HG02678 (cell line): ENCODE measurements at regions not wholly inside any gene's neighbourhood (a gene's known extent, or its start where the extent isn't known, plus 50 kb on each side); places are given as distances from the start of the nearest gene placed in this dataset.
A peak's percentile ranks its signal among the peaks of the same experiment; 100 is the strongest.

Experiments used
- ATAC-seq: cut with Tn5 transposase; IDR thresholded peaks from one replicate; pipeline ENCODE4 v1.9.1; 2021; ENCODE audit warnings: mild to moderate bottlenecking, moderate library complexity; ENCODE audit not compliant: unreplicated experiment

- no peak for ATAC-seq
Observed at GRCh38 chr6:129967427-129967826, 51.0 kb upstream of the L3MBTL3 start.

DNA sequence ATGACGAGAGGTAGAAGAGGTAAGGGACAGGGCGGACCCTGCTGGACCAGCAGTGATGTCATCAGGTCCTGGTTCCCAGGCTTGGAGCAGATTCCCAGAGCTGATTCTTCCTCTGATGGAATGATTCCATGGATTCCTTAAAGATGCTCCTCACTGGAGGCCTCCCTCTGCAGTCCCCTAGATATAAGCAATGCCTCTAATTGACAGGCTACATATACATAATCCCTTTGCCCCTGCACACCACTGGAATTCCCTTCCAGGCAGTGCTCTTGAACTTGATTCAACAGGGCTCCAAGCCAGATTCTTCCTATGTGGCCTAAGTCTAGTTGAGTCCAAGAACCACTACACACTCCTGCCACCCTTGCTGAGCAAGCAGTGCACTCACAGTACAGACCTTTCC lies 52.3 kb upstream of the L3MBTL3 start:
- ATAC-seq, result no peak

DNA sequence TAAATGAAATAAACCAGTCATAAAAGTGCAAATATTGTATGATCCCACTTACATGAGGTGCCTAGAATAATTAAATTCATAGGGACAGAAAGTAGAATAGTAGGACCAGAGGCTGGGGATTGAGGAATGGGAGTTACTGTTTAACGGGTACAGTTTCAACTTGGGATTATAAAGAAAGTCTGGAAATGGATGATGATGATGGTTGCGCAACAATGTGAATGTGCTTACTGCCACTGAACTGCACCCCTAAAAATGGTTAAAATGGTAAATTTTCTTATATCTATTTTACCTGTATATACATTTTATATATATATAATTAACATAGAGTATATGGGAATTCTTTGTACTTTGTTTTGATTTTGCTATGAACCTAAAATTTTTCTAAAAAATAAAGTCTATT lies 53.3 kb upstream of the L3MBTL3 start:
- no peak for ATAC-seq

- no peak for ATAC-seq
Observed at GRCh38 chr6:129959358-129959930, 58.9 kb upstream of the L3MBTL3 start.

GRCh38 chr6:129957941-129958898 lies 60.2 kb upstream of the L3MBTL3 start:
- ATAC-seq, result no peak

DNA sequence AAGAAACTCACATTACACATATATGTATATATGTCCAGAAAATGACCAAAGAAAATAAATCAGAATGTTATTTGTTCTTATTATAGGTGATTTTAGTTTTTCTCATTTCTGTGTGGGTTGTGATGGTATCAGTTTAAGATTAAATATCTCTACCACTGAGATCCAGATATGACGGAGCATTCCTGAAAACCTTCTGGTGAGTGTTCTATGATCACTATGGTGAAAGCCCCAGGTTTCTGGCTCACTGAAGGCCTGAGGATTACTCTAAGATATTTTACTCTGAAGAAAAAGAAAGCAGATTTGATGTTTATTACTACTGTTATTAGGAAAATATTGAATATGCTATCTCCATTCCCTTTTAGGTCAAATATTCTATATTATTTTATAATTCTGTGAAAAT lies 62.8 kb upstream of the L3MBTL3 start:
- ATAC-seq, result no peak

DNA sequence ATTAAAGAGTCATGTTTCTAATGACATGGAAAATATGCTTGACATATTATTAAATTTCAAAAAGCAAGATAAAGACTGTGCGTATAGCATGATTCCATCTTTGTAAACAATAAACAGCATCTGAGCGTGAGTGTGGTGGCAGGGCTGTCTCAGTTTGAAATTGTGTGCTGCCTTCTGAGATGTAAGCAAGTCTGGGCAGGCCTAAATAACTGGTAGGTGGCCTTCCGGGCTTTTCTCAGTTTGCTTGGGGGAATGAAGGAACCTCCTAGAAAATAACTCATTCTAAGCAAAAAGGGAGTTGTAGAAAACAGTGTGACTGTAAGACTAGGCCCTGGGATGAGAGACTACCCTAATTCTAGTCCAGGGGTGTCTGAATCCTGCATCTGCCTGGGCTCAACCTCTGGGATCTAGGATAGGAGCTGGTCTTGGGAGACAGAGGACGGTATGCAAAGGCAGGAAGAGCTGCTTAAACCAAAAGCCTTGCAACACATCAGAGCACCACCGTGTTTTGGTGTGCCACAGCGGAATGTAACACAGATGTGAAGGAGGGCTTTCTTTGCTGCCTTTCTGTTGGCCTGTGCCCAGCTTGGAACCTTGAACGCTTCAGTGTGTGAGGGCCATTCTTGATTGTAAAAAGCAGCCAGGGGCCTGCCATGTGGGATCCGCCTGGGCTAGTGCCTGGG lies 63.5 kb upstream of the L3MBTL3 start:
- ATAC-seq, result no peak

DNA sequence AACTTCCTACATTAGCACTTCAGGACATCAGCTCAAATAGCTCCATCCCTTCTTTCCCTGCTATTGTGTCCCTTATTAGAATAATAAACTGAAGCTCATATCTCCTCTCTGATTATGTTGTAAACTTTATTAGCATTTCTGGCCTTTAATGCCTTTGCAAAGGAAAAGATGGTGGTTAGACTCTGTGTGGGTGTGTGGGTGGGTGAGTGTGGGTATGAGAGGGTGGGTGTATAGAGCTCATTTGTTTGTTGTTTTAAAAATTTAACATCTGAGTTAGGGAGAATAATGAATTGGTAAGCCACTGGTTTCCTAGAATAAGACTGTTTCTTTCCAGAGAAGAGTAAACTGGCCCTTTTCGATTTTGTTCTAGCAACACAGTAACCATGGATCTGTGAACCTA lies 70.6 kb upstream of the L3MBTL3 start:
- no peak for ATAC-seq

GRCh38 chr6:129946439-129947140 lies 71.8 kb upstream of the L3MBTL3 start:
- no peak for ATAC-seq

DNA sequence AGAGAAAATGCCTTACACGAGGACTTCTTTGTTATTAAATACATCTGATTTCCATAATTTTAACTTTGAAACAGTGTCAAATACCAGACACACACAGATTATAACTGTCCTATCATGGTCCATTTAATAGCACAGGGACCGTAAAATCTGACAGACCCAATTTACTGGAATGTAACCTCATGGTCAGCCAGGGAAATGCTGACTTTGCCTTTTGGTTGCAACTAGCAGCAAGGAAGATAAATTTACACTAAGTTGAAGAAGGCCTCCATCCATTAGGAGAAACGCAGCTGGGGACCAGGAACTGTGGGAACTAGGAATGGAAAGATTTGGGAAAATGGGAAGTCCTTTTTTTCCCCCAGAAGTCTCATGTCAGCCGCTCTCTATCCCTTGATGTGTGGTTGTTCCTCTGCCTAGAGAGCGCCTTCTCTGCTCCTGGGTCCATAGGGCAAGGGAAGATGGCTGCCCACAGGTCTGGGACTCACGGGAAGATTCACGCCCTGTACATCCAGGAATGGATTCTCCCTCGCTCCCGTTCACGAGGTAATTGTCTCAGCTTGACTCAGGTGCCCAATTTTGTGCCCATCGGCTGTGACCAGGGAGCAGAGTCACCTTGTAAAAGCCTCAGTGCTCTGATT lies 74.6 kb upstream of the L3MBTL3 start:
- ATAC-seq, result no peak

DNA sequence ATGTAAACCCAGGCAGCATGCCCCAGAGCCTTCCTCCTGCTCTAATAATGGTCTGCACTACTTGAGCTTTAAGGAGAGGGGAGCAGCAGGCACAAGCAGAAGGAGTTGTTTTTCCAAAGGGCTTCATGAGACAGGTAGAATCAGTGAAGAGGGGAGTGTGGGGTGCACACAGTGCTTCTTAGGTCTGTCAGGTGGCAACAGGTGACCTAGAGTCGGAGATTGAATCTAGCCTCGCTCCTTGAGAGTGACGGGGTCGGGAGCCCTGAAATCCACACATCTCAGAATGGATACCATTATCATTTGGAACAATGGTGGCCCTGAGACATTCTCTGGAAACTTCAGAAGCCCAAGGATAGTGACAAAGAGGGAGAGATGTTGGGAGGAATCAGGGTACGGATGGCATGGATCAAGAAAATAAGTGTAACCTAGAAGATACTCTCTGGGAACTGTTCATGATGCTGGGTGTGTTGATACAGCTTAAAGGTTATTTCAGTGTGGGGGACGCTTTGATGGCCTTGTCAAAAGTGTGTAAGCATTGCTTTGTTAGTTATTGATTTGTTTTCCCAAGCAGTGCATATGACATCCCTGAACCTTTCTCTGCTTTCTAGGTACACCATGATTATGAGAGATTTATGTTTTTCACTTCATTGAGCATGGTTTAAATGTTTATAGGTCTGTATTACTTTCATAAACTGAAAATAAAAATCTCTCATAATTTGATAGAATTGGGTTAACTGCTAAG lies 77.8 kb upstream of the L3MBTL3 start:
- no peak for ATAC-seq

DNA sequence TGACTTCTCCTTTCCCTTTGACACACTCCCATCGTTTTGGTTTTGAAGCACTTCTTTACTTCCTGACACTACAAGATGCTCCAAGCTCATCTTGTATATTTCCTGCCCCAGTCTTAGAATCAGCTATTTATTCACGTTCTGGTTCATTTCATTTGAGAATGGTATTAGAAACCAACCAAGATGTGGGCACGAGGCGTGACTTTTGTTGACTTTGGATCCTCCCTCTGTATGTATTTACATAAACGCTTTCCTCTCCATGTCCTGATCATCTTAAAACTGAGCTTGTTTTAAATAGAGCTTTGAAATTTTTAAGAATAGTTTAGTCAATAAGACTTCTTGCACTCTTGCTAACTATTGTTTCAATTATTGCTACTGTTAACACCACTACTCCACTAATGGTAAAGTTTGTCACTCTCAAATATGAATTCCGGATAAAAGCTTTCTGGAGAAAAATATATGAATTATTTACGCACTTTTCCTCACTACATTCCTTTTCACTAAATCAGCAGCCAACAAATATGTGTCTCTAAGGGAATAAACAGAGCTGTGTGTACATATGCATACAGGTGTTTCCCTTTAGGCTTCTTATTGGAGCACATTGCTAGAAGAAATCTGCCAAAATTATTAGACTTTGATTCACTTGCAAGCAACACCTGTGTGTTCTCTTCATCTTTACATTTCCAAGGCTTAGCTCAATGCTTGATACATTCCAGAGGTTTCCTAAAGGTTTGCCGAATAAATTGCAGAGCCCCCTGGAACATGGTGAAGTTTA lies 77.3 kb upstream of the TMEM244 start:
- ATAC-seq, result no peak

DNA sequence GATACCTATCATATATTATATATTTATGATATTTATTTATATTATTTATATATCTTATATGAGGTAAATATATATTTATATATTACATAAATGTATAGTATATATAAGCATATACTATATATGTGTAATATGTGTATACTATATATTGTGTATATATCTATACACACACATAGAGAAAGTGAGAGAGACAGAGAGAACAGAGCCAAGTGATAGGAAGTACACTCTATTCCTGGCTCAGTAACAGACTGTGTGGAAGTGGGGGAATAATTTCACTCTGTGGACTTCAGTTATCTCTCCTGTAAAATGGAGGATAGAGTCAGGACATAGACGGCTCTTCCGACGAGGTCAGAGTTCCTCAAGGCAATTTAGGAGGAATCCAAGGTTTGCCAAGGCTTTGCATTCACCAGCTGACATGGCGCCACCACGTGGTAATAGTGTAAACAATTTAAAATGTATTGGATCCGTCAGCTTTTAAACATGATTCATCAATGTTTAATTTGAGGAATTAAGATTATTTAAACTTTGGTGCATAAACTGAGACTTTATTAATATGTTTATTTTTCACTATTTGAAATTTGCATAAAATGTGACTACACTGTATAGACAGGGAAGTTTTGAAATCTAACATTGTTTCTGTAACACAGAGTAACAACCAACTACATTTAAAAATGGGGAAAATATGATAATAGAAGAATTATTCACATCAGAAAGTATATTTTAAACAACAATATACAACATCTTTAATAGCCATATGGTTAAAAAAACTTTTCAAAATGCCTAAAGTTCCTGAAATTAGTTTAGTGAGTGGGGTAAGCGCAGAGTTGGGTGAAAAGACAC lies 75.4 kb upstream of the TMEM244 start:
- ATAC-seq, result peak; percentile 73

- ATAC-seq, result no peak
Observed at GRCh38 chr6:129932321-129932720, 71.2 kb upstream of the TMEM244 start.

DNA sequence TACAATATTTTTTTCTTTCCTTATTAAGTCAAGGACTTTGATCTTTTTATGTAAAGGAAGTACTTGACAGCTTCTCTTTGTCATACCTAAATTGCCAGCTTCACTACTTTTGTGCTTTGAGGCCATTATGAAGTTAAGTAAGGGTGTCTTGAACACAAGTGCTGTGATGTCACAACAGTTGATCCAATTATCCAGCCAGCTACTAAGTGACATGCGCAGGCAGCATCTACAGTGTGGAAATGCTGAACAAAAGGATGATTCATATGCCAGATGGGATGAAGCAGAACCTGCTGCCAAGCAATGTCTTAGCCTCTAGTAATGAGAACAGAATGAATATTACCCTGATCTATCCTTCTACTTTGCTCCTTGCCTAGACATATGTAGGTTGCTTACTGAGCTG lies 68.3 kb upstream of the TMEM244 start:
- ATAC-seq, result no peak

- ATAC-seq, result no peak
Observed at GRCh38 chr6:129923530-129924250, 62.6 kb upstream of the TMEM244 start.

- no peak for ATAC-seq
Observed at GRCh38 chr6:129921169-129921817, 60.2 kb upstream of the TMEM244 start.
